GM21423 (cell line): ENCODE measurements at regions not wholly inside any gene's neighbourhood (a gene's known extent, or its start where the extent isn't known, plus 50 kb on each side); places are given as distances from the start of the nearest gene placed in this dataset.
A peak's percentile ranks its signal among the peaks of the same experiment; 100 is the strongest.

ENCODE experiments used
- ATAC-seq: cut with Tn5 transposase; IDR thresholded peaks from one replicate; pipeline ENCODE4 v1.9.1; 2021; ENCODE audit warnings: mild to moderate bottlenecking, moderate library complexity; ENCODE audit not compliant: unreplicated experiment

GRCh38 chr4:107183155-107183774 is 147.2 kb upstream of the DKK2 start:
- ATAC-seq: peak; percentile 97

DNA sequence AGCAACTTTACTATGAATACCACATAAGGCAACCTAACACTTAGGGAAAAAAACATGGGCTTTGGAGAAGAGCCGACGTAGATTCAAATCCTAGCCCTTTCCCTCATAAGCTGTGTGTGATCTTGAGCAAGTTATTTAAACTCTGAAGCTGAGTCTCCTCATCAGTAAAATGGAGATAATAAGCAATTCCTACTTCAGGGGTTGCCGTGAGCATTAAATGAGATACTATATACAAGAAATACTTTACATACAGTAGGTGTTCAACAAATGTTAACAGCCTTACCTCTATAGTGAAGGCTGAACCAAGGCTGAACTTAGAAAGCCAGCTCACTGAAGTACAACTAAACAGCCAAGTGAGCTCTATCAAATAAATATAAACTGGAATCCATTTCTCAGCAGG is 146.2 kb upstream of the DKK2 start:
- no peak for ATAC-seq

GRCh38 chr4:107166873-107167450 is 130.8 kb upstream of the DKK2 start:
- ATAC-seq: no peak

DNA sequence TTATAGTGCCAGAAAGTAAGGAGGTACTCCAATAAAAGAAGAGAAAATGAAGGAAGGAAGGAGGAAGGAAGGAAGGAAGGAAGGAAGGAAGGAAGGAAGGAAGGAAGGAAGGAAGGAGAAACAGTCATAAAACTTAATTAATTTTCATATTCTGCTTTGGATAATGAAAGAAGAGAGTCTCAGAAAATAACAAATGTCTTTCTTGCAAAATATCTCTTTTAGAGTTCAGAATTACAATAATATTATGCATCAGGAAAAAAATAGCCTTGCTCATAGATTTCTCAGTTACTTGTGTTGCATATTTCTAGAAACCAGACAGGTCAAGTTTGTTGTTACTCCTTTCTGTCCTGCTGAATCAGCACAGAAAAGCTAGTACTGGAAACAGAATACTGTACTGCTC is 130.1 kb upstream of the DKK2 start:
- no peak for ATAC-seq

- ATAC-seq: no peak
Observed at GRCh38 chr4:107164962-107165475, 128.9 kb upstream of the DKK2 start.

DNA sequence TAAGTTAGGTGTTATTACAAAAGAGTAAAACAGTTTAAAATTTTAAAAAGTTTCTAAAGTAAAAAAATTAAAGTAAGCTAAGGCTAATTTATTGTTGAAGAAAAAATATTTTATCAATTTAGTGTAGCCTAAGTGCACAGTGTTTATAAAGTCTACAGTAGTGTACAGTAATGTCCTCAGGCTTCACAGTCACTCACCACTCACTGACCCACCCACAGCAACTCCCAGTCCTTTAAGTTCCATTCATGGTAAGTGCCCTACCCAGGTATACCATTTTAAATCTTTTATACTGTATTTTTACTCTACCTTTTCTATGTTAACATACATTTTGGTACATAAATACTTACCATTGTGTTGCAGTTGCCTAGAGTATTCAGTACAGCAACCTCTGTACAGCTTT is 120.3 kb upstream of the DKK2 start:
- ATAC-seq: no peak

DNA sequence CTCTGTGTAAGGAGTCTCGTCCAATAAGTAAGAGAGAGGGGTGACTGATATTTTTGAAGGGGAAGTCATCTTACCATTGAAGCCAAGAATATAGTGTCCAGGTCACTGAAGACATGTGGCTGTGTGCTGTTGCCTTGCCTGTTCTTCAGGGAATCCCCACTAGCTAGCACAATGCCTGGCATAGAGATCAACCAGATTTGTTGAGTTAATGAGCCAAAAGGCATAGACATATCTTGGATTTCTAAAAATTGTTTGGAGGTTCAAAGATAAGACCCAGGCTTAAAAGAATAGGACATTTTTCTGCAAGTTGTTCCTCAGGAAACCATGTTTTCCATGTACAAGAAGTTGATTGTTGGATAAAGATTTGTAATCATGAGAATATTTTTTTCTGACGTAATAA is 119.3 kb upstream of the DKK2 start:
- no peak for ATAC-seq

DNA sequence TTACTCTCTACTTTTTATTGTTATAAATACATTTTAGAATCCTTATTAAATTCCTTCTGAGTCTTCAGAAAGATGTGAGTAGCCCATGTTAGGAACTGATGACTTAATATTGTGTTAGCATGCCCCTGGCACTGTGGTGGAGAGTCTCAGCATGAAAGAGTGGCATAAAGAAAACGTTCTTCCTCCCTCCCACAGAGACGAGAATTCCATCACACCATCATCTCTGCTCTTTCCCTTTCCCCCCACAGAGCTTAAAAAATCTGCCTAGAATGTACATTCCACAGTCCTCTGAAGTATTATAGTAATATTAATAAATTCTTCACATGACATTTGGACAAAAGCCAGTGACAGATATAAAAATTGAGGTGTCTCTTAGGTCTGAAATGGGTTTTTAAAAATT is 117.8 kb upstream of the DKK2 start:
- ATAC-seq: no peak

- no peak for ATAC-seq
Observed at GRCh38 chr4:107153228-107153627, 117.1 kb upstream of the DKK2 start.

GRCh38 chr4:107151173-107151572 is 115.1 kb upstream of the DKK2 start:
- ATAC-seq: no peak

DNA sequence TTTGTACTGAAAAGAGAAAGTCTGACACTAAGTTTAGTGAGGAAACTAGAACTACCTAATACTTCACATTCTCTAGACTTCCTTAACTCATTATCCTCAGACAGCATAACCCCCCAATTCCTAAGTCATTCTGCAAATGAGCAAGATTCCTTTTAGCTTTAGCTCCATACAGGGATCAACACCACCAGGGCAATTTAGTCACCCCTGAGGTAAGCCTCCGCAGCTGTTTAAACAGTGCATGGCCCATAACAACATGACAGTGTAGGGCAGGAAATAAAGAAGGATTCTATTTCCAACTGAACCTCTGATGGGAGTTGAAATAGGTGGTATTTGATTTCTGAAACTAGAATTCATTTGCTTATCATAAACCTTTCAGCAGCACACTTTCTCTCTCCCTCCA is 112.8 kb upstream of the DKK2 start:
- ATAC-seq: no peak

DNA sequence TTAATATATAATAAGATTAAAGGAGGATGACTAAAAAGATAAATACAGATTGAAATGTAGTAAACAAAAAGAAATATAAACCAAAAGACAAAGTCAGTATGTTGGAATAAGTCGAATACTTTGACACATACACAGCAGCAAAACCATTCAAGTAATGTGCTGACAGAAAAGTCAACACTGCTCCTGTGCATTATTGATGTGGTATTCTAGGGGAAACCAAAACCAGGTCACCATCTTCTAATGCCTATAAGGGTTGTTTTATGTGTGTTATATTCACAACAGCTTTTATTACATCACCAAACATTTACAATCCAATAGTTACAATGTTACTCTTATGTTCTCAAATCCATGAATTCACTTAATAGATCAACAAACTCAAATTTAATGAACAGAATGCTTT is 111.8 kb upstream of the DKK2 start:
- ATAC-seq: no peak

GRCh38 chr4:107138433-107138832 is 102.3 kb upstream of the DKK2 start:
- no peak for ATAC-seq

DNA sequence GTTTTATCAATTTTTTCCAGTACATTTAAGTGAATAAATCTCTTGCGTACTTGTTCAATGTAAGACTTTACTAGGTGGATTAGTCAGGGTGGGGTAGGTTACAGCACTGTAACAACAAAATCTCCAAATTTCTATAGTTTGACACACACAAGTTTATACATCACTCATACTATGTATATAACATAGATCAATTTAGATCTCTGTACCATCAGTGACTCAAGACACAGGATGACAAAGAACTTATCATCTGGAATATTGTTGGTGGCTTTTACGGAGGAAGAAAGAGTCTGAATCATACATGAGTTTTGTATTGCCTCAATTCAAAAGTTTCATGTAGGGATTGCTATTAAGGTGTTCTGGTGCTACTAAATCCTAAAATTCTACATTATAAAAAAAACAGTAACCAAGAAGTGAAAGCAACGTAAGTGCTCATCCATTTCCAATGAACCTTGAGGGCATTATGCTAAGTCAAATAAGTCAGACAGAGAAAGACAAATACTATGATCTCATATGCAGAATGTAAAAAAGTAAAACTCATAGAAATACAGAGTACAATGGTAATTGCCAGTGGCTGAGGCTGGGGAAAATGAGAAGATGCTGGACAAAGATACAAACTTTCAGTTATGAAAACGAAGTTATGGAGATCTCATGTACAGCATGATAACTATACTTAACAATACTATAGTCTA is 98.0 kb upstream of the DKK2 start:
- ATAC-seq: no peak

- ATAC-seq: no peak
Observed at GRCh38 chr4:107131295-107131694, 95.2 kb upstream of the DKK2 start.

DNA sequence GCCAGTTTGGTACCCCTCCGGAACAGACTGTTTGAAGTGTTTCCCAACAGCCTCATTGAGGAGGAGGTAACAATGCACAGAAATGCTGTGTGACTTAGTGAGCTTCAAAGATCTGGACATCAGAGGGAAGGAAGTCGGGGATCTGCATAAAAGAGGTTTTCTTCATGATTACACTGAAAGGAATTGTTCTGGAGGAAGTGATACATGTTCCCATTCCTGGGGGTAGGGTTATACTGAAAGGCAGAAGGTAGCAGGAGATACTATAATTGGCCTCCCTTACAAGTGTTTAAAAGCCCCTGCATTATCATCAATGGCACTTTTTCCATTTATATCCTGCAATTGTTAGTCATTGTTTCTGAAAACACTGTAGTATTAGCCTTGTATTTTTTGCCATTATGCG is 94.0 kb upstream of the DKK2 start:
- no peak for ATAC-seq

DNA sequence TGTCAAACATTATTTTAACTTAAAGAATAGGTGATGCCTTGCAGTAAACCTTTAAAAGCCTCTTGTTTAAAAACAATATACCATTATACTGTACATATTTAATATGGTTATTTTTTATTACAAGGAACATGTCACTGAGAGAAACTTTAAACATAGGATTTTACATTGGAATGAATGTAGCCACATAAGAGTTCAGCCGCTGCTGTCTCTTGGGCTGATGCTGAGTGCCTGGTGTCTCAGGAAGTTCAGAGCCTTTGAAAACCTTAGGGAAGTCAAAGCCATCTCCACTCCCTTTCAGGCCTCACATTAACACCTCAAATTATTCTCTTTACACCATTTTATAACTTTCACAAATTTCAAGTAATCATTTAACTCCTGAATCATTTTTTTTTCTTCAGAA is 93.5 kb upstream of the DKK2 start:
- no peak for ATAC-seq

DNA sequence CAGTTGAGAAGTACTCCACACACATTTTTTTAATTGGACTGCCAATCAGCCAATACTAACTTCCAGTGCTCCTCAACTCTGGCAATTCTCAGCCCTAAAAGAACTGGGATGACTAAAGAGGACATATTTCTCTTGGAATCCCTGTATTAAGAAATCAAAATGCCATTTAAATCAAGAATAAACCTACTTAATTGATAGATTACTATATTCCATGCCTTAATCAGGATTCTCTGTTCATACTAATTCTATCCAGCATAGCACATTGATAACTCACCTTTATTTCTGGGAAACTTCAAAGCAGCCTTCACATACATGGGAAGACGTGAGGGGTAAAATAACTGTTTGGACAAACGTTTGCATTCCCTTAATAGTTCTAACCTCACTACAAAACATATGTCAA is 93.0 kb upstream of the DKK2 start:
- ATAC-seq: no peak

DNA sequence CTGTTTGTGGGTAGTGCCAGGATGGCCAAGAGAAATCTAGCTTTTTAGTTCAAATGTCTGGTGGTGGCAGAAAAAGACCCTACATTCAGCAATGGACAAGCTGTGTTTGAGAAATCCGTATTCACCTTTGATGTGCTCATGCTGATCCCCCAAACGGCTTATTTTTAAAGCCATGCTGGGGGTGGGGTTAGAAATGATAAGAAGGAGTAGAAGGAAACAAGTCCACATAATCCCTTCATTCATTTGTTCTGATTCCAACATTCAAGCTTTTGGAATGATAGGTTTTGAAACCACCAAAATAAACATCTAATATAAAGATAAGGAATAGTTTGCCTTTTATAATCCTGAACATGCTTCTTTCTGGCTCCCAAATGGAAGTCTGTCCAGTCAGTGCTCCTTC is 92.0 kb upstream of the DKK2 start:
- ATAC-seq: no peak

GRCh38 chr4:107125496-107125895 is 89.4 kb upstream of the DKK2 start:
- ATAC-seq: no peak

DNA sequence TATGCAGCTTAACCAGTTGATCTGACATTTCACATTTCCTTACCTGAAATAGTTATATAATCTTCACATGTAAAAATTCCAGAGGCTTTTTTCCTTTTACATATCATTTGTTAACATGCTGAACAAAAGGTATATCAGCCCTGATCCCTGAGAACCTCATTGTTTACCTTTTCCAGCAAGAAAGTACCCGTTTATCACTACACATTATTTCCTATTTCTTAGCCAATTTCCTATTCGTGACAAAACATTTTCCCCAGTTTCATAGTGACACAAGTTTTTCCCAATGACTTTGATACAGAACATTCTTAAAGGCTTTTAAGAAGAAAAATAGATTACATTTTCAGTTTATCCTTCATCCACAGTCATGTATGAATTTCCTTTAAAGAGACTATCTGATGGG is 86.6 kb upstream of the DKK2 start:
- no peak for ATAC-seq

DNA sequence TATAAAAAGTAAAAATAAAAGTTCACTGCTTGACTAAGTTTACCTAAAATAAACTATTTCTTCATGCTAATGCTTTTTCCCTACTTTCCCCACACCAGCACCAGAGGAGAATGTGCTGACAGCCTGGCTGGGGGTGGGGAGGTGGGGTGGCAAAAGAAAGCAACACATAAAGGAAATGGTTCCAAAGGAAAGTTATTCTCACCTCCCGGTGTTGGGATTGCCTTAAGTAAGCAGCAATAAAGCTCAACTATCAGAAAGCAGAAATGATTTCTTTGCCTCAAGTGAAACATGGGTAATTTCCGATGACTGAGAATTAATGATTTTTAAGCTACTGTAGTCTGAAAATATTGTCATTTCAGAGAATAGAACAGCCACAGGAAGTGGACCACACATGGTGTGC is 84.5 kb upstream of the DKK2 start:
- no peak for ATAC-seq
